ENCODE measurements at regions not wholly inside any gene's neighbourhood (a gene's known extent, or its start where the extent isn't known, plus 50 kb on each side); places are given as distances from the start of the nearest gene placed in this dataset.

DNA sequence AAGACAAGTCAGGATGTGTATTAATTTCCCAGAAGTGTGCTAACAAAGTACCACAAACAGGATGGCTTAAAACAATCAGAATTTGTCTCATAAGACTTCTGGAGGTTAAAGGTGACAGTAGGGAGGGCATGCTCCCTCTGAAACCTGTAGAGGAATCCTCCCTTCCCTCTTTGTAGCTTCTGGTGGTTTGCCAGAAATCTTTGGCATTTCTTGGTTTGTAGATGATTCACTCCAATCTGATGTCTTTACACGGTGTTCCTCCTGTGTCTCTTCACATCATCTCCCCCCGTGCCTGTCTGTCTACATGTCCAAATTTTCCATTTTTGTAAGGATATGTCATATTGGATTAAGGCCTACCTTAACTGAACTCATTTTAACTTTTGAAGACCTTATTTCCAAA is 471.5 kb downstream of the ZNF608 start:
- POLR2A ChIA-PET, result no interaction called here
- no peaks in the 10 kb centered on the region for H3K36me3 Mint-ChIP-seq (ENCODE audit: low read depth)
- ATAC-seq (no peak), DNase-seq (no peak)
- intact Hi-C loops (cut with micrococcal nuclease), result no loop called here
- H3K4me1 Mint-ChIP-seq (ENCODE audit: low read depth), result no peaks in the 10 kb centered on the region
- CTCF ChIA-PET, result no interaction called here
- H3K9me3 Mint-ChIP-seq, result peaks cover 1% of the 10 kb centered on the region
- no peak overlapping the region for H3K27ac Mint-ChIP-seq
- TF ChIP-seq, protein P1, sequence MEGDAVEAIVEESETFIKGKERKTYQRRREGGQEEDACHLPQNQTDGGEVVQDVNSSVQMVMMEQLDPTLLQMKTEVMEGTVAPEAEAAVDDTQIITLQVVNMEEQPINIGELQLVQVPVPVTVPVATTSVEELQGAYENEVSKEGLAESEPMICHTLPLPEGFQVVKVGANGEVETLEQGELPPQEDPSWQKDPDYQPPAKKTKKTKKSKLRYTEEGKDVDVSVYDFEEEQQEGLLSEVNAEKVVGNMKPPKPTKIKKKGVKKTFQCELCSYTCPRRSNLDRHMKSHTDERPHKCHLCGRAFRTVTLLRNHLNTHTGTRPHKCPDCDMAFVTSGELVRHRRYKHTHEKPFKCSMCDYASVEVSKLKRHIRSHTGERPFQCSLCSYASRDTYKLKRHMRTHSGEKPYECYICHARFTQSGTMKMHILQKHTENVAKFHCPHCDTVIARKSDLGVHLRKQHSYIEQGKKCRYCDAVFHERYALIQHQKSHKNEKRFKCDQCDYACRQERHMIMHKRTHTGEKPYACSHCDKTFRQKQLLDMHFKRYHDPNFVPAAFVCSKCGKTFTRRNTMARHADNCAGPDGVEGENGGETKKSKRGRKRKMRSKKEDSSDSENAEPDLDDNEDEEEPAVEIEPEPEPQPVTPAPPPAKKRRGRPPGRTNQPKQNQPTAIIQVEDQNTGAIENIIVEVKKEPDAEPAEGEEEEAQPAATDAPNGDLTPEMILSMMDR (IDR thresholded peaks at IDR 0.05), result no peak
- no peak overlapping the region for H3K4me3 Mint-ChIP-seq
- no peaks in the 10 kb centered on the region for H3K27me3 Mint-ChIP-seq

DNA sequence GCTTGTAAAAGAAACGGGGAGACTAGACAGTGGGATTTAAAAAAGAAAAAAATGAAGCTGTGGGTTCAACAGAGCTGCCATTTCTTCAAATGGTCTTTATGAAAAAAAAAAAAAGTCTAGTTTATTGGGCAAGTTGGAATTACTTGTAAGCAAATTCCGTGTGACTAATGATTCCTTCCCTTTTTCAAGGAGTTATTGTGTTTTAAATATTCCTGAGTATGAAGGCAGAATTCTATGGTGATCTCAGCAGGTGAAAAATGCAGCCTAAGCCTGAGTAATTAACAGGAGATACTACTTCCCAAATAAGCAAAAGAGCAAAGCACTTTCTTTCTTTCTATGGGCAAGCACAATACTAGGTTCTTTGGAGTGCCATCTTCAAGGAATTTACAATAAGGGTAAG is 481.9 kb downstream of the ZNF608 start:
- TF ChIP-seq, protein P1 (IDR thresholded peaks at IDR 0.05), result no peak
- H3K4me3 Mint-ChIP-seq, result no peak overlapping the region
- intact Hi-C loops (cut with micrococcal nuclease), result no loop called here
- no peak overlapping the region for H3K27ac Mint-ChIP-seq
- no peaks in the 10 kb centered on the region for H3K36me3 Mint-ChIP-seq (ENCODE audit: low read depth)
- no peaks in the 10 kb centered on the region for H3K4me1 Mint-ChIP-seq (ENCODE audit: low read depth)
- no peaks in the 10 kb centered on the region for H3K27me3 Mint-ChIP-seq
- ChIA-PET CTCF (no interaction called here), POLR2A (no interaction called here)
- ATAC-seq (no peak), DNase-seq (no peak)
- H3K9me3 Mint-ChIP-seq, result no peaks in the 10 kb centered on the region

DNA sequence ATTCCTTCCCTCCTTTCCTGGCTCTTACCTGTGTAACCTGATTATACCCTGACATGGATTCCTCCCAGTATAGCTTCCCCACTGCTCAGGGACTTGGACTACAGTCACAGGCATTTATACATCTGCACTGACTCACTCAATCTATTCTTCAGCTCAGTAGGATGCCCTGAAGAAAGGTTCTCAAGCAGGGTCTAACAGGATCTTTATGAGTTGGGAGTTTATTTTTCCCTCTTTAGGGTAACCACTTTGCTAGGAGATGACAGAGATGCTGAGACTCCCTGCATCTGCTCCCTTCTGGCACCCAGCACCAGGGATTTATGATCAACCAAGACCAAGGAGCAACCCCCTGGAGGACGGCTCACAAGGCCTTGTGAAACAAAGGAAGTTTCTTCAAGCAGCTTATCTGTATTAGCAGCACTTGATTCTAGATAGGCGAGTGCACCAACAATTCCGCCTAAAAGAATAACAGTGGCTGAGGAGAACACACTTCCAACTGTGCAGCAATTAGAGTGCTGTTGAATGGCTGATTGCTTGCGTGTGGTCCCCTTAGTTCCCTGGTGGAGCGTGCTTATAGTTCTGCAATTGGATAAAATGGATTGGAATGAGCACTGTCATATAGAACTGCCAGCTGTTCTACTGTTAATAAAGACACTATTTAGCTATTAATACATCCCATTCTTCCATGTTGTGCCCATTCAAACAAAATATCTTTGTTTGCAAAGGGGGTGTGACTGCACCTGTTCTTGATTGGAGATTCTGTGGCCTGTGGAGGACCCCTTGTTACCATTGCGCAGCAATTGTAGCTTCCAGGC is 482.6 kb downstream of the ZNF608 start:
- DNase-seq, result no peak
- TF ChIP-seq, protein P1 (IDR thresholded peaks at IDR 0.05), result no peak
- ATAC-seq, result no peak
- Mint-ChIP-seq H3K27ac (no peak overlapping the region), H3K27me3 (no peaks in the 10 kb centered on the region), H3K36me3 (ENCODE audit: low read depth) (no peaks in the 10 kb centered on the region), H3K4me3 (no peak overlapping the region), H3K9me3 (no peaks in the 10 kb centered on the region), H3K4me1 (ENCODE audit: low read depth) (no peaks in the 10 kb centered on the region)
- ChIA-PET POLR2A (no interaction called here), CTCF (no interaction called here)
- intact Hi-C loops (cut with micrococcal nuclease), result no loop called here

DNA sequence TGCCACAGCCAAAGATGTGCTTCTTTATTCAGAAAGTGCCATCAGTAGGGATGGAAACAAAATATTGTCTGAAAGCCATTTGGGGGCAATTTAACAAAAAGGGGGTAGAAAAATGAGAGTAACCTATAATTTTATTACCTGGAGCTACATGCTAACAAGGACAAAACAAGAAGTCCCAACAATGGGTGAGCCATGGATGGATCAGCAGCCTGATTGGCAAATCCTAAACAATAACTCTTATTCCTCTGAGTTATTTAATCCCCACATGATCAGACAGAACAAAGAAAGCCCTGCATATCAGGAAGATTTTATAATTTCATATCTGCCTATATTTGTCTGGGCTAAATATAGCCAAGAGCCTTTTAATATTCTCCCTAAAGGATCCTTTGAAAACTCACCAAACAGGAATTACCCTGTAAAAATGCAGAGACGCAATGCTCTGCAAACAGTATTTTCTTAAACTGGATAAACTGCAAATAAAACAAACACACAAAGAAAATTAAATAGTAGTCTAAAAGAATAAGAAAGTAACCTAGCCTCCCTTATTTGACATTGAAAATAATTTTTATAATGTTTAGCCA is 483.4 kb downstream of the ZNF608 start:
- ATAC-seq (no peak), DNase-seq (no peak)
- no peak overlapping the region for H3K27ac Mint-ChIP-seq
- no peaks in the 10 kb centered on the region for H3K4me1 Mint-ChIP-seq (ENCODE audit: low read depth)
- no peaks in the 10 kb centered on the region for H3K27me3 Mint-ChIP-seq
- TF ChIP-seq, protein P1 (IDR thresholded peaks at IDR 0.05), result no peak
- CTCF ChIA-PET, result no interaction called here
- POLR2A ChIA-PET, result no interaction called here
- no peak overlapping the region for H3K4me3 Mint-ChIP-seq
- H3K9me3 Mint-ChIP-seq, result no peaks in the 10 kb centered on the region
- no peaks in the 10 kb centered on the region for H3K36me3 Mint-ChIP-seq (ENCODE audit: low read depth)
- intact Hi-C loops (cut with micrococcal nuclease), result no loop called here

DNA sequence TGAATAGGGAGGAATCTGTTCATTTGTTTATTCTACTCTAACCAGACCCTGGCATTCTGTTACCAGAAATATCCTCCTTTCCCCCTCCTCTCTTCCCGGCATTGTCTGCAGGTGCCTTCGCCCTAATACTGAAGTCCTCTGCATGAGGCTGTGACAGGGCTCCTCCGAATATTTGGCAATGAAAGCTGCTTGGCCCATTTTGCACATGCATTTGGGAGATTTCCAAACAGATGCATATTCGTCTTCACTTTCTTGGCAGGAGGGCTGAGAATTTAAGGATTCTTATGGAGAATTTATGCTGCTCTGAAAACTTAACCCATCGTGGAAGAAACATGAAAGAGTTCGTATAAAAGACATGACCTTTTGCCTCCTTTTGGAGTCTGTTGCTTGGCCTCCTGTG is 484.0 kb downstream of the ZNF608 start:
- Mint-ChIP-seq H3K4me1 (ENCODE audit: low read depth) (no peaks in the 10 kb centered on the region), H3K27me3 (no peaks in the 10 kb centered on the region), H3K9me3 (no peaks in the 10 kb centered on the region), H3K4me3 (no peak overlapping the region), H3K36me3 (ENCODE audit: low read depth) (no peaks in the 10 kb centered on the region), H3K27ac (no peak overlapping the region)
- DNase-seq (no peak), ATAC-seq (no peak)
- ChIA-PET CTCF (no interaction called here), POLR2A (no interaction called here)
- TF ChIP-seq, protein P1 (IDR thresholded peaks at IDR 0.05), result no peak
- intact Hi-C loops (cut with micrococcal nuclease), result no loop called here
